ENCODE measurements at regions not wholly inside any gene's neighbourhood (a gene's known extent, or its start where the extent isn't known, plus 50 kb on each side); places are given as distances from the start of the nearest gene placed in this dataset.

GRCh38 chr5:117252566-117252965 is 677.9 kb upstream of the SEMA6A start:
- TF ChIP-seq ZNF274 (IDR thresholded peaks at IDR 0.05; ENCODE audit: low read depth, low read length) (no peak), YY1 (IDR thresholded peaks at IDR 0.05; ENCODE audit: insufficient read depth, insufficient read length) (no peak), SUZ12 (IDR thresholded peaks at IDR 0.05; ENCODE audit: extremely low read depth, insufficient read depth, insufficient read length) (no peak)

Measured in NT2/D1 (cell line).